ENCODE measurements at regions not wholly inside any gene's neighbourhood (a gene's known extent, or its start where the extent isn't known, plus 50 kb on each side); places are given as distances from the start of the nearest gene placed in this dataset.

DNA sequence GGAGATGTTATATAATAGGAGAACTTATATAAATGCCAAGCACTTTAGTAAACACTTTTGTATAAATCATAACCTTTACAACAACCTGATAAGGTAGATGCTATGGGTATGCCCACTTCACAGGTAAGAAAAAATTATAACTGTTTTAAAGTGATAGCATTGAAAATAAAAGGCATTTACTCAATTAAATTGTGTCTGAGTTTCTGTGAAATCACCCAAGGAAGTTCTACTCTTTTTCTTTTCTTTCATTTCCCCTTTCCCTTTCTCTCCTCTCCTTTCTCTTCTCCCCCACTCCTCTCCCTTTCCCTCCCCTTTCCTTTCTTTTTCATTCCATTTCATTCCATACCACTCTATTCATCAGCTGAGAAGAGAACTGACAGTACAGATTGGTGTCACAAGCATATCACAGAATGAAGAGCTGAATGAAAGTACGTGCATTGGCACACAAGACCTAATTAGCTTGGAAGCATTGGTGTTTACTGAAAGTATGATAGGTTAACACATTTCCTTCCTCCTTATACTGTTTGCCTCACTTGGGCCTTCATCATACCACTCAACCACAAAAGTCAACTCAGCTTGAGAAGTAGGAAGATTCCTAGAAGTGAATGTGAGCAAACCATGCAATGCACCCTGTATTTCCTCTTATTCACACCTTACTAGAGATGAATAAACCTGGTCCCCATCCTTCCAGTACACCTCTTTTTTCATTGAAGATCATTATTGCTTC lies 117.9 kb upstream of the AGR3 start:
- Histone ChIP-seq H3K4me3 (ENCODE audit: insufficient read depth, low read depth, low read length) (no peak overlapping the region), H4K20me1 (ENCODE audit: insufficient read depth, low read length) (no peaks in the 10 kb centered on the region), H3K36me3 (ENCODE audit: insufficient read depth, low read length) (no peaks in the 10 kb centered on the region), H3K9ac (ENCODE audit: low read length) (no peak overlapping the region), H3K79me2 (ENCODE audit: insufficient read depth, low read length) (no peaks in the 10 kb centered on the region), H3K27me3 (ENCODE audit: insufficient read depth, low read length) (no peaks in the 10 kb centered on the region), H2AFZ (ENCODE audit: low read depth, low read length) (no peak overlapping the region), H3K27ac (ENCODE audit: low read depth, low read length) (no peak overlapping the region), H3K9me3 (ENCODE audit: insufficient read depth, low read depth, low read length) (no peaks in the 10 kb centered on the region), H3K4me1 (ENCODE audit: insufficient read depth, low read length) (no peaks in the 10 kb centered on the region), H3K4me2 (ENCODE audit: low read length) (no peak overlapping the region)
- H3K4me1 Mint-ChIP-seq (ENCODE audit: low read depth, unreplicated experiment), result no peaks in the 10 kb centered on the region
- FAIRE-seq, result no peak
- H3K4me3 Mint-ChIP-seq (ENCODE audit: unreplicated experiment), result no peak overlapping the region
- peaks cover 7% of the 10 kb centered on the region for H3K9me3 Mint-ChIP-seq (ENCODE audit: unreplicated experiment)
- H3K27ac Mint-ChIP-seq (ENCODE audit: unreplicated experiment), result no peak overlapping the region
- no peak for DNase-seq (ENCODE audit: low read depth)
- peaks cover 3% of the 10 kb centered on the region for H3K36me3 Mint-ChIP-seq (ENCODE audit: low read depth, unreplicated experiment)
- no peak for TF ChIP-seq EZH2 (IDR thresholded peaks at IDR 0.05; ENCODE audit: insufficient read depth, low read length)
- H3K27me3 Mint-ChIP-seq (ENCODE audit: low read depth, unreplicated experiment), result no peaks in the 10 kb centered on the region

DNA sequence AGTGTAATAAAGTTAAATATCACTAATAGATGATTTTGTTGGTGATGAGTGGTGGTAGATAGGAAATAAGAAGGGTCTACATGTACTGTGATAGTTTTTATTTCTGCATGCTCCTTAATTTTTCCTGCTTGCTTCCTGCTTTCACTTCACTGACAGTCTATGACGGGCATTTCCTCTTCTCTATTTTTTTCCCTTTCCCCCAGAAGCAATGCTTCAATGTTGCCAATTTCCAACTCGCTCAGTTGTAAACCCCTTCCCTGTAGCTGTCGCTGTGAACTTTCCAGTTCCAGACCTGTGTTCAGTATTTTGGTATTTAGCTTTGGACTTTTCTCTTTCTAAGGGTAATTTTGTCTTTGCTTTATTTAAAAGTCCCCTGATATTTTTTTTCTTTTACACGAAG lies 123.5 kb upstream of the AGR3 start:
- Mint-ChIP-seq H3K27me3 (ENCODE audit: low read depth, unreplicated experiment) (no peaks in the 10 kb centered on the region), H3K4me1 (ENCODE audit: low read depth, unreplicated experiment) (no peaks in the 10 kb centered on the region), H3K4me3 (ENCODE audit: unreplicated experiment) (no peak overlapping the region), H3K36me3 (ENCODE audit: low read depth, unreplicated experiment) (no peaks in the 10 kb centered on the region), H3K9me3 (ENCODE audit: unreplicated experiment) (peaks cover 2% of the 10 kb centered on the region), H3K27ac (ENCODE audit: unreplicated experiment) (no peak overlapping the region)
- H3K79me2 ChIP-seq (ENCODE audit: insufficient read depth, low read length), result no peaks in the 10 kb centered on the region
- DNase-seq (ENCODE audit: low read depth), result no peak
- no peak overlapping the region for H3K9ac ChIP-seq (ENCODE audit: low read length)
- no peak overlapping the region for H3K4me2 ChIP-seq (ENCODE audit: low read length)
- H4K20me1 ChIP-seq (ENCODE audit: insufficient read depth, low read length), result no peaks in the 10 kb centered on the region
- H3K36me3 ChIP-seq (ENCODE audit: insufficient read depth, low read length), result no peaks in the 10 kb centered on the region
- H3K9me3 ChIP-seq (ENCODE audit: insufficient read depth, low read depth, low read length), result no peaks in the 10 kb centered on the region
- no peak for TF ChIP-seq EZH2 (IDR thresholded peaks at IDR 0.05; ENCODE audit: insufficient read depth, low read length)
- TF ChIP-seq, protein P1, sequence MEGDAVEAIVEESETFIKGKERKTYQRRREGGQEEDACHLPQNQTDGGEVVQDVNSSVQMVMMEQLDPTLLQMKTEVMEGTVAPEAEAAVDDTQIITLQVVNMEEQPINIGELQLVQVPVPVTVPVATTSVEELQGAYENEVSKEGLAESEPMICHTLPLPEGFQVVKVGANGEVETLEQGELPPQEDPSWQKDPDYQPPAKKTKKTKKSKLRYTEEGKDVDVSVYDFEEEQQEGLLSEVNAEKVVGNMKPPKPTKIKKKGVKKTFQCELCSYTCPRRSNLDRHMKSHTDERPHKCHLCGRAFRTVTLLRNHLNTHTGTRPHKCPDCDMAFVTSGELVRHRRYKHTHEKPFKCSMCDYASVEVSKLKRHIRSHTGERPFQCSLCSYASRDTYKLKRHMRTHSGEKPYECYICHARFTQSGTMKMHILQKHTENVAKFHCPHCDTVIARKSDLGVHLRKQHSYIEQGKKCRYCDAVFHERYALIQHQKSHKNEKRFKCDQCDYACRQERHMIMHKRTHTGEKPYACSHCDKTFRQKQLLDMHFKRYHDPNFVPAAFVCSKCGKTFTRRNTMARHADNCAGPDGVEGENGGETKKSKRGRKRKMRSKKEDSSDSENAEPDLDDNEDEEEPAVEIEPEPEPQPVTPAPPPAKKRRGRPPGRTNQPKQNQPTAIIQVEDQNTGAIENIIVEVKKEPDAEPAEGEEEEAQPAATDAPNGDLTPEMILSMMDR (IDR thresholded peaks at IDR 0.05; ENCODE audit: insufficient read depth, low read depth, low read length), result no peak
- H3K4me1 ChIP-seq (ENCODE audit: insufficient read depth, low read length), result no peaks in the 10 kb centered on the region
- no peak overlapping the region for H3K4me3 ChIP-seq (ENCODE audit: insufficient read depth, low read depth, low read length)
- FAIRE-seq, result no peak
- H3K27me3 ChIP-seq (ENCODE audit: insufficient read depth, low read length), result no peaks in the 10 kb centered on the region
- H2AFZ ChIP-seq (ENCODE audit: low read depth, low read length), result no peak overlapping the region
- H3K27ac ChIP-seq (ENCODE audit: low read depth, low read length), result no peak overlapping the region

DNA sequence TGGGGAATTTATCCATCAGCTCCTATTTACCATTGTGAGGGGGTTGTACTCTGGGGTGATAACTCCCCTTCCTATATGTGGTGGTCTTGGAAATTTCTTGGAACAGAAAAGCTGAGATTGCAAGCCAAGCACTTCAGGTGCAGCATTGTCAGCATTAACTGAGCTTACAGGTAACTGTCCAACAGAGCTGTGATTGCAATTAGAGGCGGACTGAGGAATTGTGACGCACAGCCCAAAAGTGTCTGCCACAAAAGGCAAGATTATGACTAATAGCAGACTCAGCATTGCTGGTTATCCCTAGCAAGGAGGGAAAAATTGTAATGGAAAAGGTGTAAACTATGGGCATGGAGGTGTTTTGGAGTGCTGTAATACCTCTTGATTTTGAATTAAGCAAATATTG lies 126.1 kb upstream of the AGR3 start:
- TF ChIP-seq, protein P1 (IDR thresholded peaks at IDR 0.05; ENCODE audit: insufficient read depth, low read depth, low read length), result no peak
- TF ChIP-seq EZH2 (IDR thresholded peaks at IDR 0.05; ENCODE audit: insufficient read depth, low read length), result no peak
- Histone ChIP-seq H4K20me1 (ENCODE audit: insufficient read depth, low read length) (no peaks in the 10 kb centered on the region), H3K4me3 (ENCODE audit: insufficient read depth, low read depth, low read length) (no peak overlapping the region), H3K79me2 (ENCODE audit: insufficient read depth, low read length) (no peaks in the 10 kb centered on the region), H3K36me3 (ENCODE audit: insufficient read depth, low read length) (no peaks in the 10 kb centered on the region), H3K9me3 (ENCODE audit: insufficient read depth, low read depth, low read length) (no peaks in the 10 kb centered on the region), H3K4me2 (ENCODE audit: low read length) (no peak overlapping the region), H3K9ac (ENCODE audit: low read length) (no peak overlapping the region), H3K27ac (ENCODE audit: low read depth, low read length) (no peak overlapping the region), H3K27me3 (ENCODE audit: insufficient read depth, low read length) (no peaks in the 10 kb centered on the region), H3K4me1 (ENCODE audit: insufficient read depth, low read length) (no peaks in the 10 kb centered on the region), H2AFZ (ENCODE audit: low read depth, low read length) (no peak overlapping the region)
- no peak overlapping the region for H3K4me3 Mint-ChIP-seq (ENCODE audit: unreplicated experiment)
- DNase-seq (ENCODE audit: low read depth) (peak; percentile 47), FAIRE-seq (no peak)
- H3K36me3 Mint-ChIP-seq (ENCODE audit: low read depth, unreplicated experiment), result no peaks in the 10 kb centered on the region
- no peak overlapping the region for H3K27ac Mint-ChIP-seq (ENCODE audit: unreplicated experiment)
- no peaks in the 10 kb centered on the region for H3K4me1 Mint-ChIP-seq (ENCODE audit: low read depth, unreplicated experiment)
- H3K9me3 Mint-ChIP-seq (ENCODE audit: unreplicated experiment), result peaks cover 2% of the 10 kb centered on the region
- no peaks in the 10 kb centered on the region for H3K27me3 Mint-ChIP-seq (ENCODE audit: low read depth, unreplicated experiment)
